Mesodermal cell (in vitro differentiated cells): ENCODE measurements at regions not wholly inside any gene's neighbourhood (a gene's known extent, or its start where the extent isn't known, plus 50 kb on each side); places are given as distances from the start of the nearest gene placed in this dataset.

ENCODE experiments used
- H3K27ac ChIP-seq: 2 replicates; pipeline ENCODE4 v1.7.0; 2013; ENCODE audit warnings: mild to moderate bottlenecking, low read depth, low read length, moderate library complexity; ENCODE audit not compliant: severe bottlenecking
- H3K36me3 ChIP-seq: 2 replicates; pipeline ENCODE4 v1.7.1; 2013; ENCODE audit warnings: mild to moderate bottlenecking, low read length, moderate library complexity; ENCODE audit not compliant: control insufficient read depth, insufficient read depth
- H3K4me1 ChIP-seq: one replicate; pipeline ENCODE4 v1.7.1; 2013; ENCODE audit warnings: mild to moderate bottlenecking, low read length; ENCODE audit not compliant: insufficient read depth, control insufficient read depth, poor library complexity, severe bottlenecking
- H3K4me3 ChIP-seq: 2 replicates; pipeline ENCODE4 v1.7.0; 2013; ENCODE audit warnings: low read length, control low read depth, mild to moderate bottlenecking; ENCODE audit not compliant: insufficient read depth, poor library complexity, severe bottlenecking; ENCODE audit errors: extremely low read depth
- H3K9me3 ChIP-seq: 2 replicates; pipeline ENCODE4 v1.7.1; 2013; ENCODE audit warnings: mild to moderate bottlenecking, low read length, moderate library complexity; ENCODE audit not compliant: control insufficient read depth
- WGBS, 2 experiments: methylation state at CpG; one replicate each; pipeline ENCODE4 v1.1.5; 2013; ENCODE audit warnings: missing lambda C conversion rate in 2 of 2; ENCODE audit not compliant: insufficient coverage in 2 of 2; 5-methylcytosine and 5-hydroxymethylcytosine counted together

DNA sequence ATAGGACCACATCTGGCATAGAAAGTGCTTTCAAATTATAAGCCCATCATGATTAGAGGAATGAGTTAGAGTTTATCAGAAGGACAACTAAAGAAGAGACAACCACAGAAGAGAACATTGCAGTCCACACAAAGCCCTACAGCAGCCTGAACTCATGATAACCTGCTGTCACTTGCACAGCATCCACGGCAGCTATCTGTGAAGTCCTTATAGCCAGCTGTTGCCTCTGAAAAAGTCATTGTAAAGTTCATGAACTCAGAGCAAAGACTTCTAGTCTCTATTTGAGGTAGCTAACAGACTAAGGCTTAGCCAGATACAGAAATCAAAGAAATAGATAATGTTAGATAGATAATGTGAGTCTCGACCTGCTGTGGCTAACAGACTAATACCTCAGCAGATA is 450.0 kb downstream of the KLF5 start:
- Histone ChIP-seq H3K9me3 (no peaks in the 10 kb centered on the region), H3K4me1 (no peaks in the 10 kb centered on the region), H3K4me3 (no peak overlapping the region), H3K27ac (no peak overlapping the region), H3K36me3 (no peaks in the 10 kb centered on the region)
- WGBS, 2 experiments, result 73 to 82% methylated on average over 1 to 2 of the region's 2 CpGs

DNA sequence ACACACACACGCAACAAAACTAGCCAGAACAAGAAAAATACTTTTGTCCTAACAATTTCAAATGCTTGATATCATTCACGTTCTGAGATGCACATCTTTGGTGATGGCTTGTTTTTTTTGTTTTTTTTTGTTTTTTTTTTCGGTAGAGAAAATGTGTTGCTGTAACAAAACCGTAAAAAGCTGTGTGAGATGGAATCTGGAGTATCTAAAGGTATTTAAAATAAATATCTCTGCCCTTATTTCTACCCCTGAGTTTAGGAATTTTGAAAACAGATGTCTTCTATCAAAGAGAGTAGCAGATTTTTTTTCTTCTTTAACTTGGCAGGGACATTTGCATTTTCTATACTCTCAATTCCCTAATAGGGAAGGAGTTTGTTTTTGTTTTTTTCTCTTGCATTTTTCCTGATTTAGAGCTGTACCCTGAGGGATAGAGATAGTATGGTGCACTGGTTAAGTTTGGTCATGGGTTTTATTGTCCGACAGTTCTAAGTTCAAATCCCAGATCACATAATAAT is 446.6 kb downstream of the KLF5 start:
- Histone ChIP-seq H3K4me3 (no peak overlapping the region), H3K36me3 (no peaks in the 10 kb centered on the region), H3K9me3 (no peaks in the 10 kb centered on the region), H3K4me1 (no peaks in the 10 kb centered on the region), H3K27ac (no peak overlapping the region)
- WGBS, 2 experiments, result no CpG with 5 or more reads among the region's 5 CpGs

DNA sequence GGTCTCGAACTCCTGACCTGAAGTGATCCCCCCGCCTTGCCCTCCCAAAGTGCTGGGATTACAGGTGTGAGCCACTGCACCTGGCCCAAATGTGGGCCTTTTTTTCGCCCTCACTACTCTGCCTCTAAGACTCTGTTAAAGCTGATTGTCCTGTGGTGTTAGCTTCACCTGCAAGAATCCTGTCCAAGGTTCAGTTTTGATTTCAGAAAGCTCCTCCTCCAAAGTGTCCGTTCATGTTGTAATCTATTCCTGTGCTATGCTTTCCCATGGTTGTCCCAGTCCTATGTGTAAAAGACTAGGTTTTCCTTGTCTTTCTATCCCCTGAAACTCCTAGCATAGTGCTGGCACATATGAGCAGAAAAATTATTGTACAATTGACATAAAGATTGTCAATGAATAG is 440.9 kb downstream of the KLF5 start:
- no peak overlapping the region for H3K4me3 ChIP-seq
- H3K4me1 ChIP-seq, result no peaks in the 10 kb centered on the region
- no peaks in the 10 kb centered on the region for H3K9me3 ChIP-seq
- no peak overlapping the region for H3K27ac ChIP-seq
- no peaks in the 10 kb centered on the region for H3K36me3 ChIP-seq
- WGBS, 2 experiments, result 88 to 93% methylated on average over 2 to 3 of the region's 4 CpGs

DNA sequence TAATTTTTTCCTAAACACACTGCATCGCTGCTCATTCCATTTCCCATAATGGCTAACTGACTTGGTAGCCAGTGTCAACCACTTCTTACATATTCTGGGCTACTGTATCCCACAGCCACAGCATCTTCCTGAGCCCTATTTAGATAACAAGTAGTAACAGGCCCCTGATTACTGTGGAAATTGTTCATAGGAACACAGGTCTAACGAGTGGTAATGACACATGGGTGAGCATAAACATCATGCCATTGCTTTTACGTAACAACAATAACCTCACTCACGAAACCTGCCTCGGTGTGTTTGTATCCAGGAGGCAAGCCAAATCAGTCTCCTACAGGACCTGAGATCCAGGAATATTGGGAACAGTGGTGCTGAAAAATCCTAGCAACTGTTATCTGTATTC is 438.6 kb downstream of the KLF5 start:
- Histone ChIP-seq H3K4me1 (no peaks in the 10 kb centered on the region), H3K4me3 (no peak overlapping the region), H3K27ac (no peak overlapping the region), H3K9me3 (no peaks in the 10 kb centered on the region), H3K36me3 (no peaks in the 10 kb centered on the region)
- WGBS, 2 experiments, result 87 to 93% methylated on average over 3 of the region's 5 CpGs

DNA sequence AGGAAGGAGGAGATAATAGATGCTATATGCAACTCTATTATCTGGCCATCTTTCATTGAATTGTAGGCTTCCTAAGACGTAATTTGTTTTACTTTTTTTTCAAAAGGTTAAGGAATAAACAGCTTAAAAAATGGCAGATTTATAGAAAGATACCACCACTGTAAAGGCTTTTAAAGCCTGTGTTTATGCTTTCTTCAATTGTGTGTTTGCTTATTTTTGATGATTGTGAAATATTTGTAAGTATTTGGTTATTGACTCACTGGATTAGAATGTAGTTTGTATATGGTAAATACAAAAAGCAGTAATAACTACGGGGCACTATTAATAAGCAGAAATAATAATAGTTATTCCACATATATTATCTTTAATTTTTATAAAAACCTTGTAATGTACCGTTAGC is 437.9 kb downstream of the KLF5 start:
- H3K27ac ChIP-seq, result no peak overlapping the region
- WGBS, 2 experiments, result no CpG with 5 or more reads among the region's 3 CpGs

DNA sequence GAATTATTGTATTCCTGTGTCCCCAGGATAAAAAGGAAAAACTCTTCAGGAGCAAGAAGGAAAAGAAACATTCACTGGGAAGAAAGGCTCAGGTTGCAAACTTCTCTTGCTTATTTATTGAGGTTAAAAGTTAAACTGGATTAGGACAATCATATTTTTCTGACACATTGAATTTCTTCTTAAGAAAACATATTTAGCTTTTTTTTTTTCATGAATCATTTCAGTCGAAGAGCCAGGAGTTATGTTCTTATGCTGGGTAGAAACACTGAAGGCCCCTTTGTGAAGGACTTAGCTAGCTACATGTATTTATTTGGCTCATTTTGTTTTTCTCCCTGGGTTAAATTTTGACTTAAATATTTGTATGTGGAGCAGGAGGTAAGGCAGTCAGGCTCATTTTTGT is 434.0 kb downstream of the KLF5 start:
- no peaks in the 10 kb centered on the region for H3K36me3 ChIP-seq
- no peak overlapping the region for H3K4me3 ChIP-seq
- H3K4me1 ChIP-seq, result no peaks in the 10 kb centered on the region
- H3K9me3 ChIP-seq, result no peaks in the 10 kb centered on the region
- WGBS, 2 experiments, result no CpG with 5 or more reads among the region's 1 CpG
- no peak overlapping the region for H3K27ac ChIP-seq

More for the DNA sequence above, 437.9 kb downstream of the KLF5 start:
- no peaks in the 10 kb centered on the region for H3K36me3 ChIP-seq
- no peaks in the 10 kb centered on the region for H3K9me3 ChIP-seq
- H3K4me3 ChIP-seq, result no peak overlapping the region
- no peaks in the 10 kb centered on the region for H3K4me1 ChIP-seq

DNA sequence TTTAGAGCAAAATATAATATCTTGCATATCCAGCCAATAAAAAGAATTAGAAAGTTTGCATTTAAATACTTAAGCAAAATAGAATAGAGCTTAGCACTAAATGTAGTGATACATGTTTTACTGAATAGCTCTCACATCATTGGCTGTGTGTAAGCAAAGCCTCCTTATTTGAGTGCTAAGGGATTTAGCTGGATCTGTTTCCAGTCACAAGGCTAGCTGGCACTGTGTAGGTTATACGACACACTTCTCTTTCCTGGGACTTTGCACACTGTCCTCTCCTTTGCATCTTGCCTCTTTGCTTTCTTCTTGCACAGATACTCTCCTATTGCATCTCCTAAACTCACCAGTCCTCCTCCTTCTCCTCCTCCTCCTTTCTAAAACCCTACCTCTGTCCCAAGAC is 423.8 kb downstream of the KLF5 start:
- H3K36me3 ChIP-seq, result no peaks in the 10 kb centered on the region
- H3K27ac ChIP-seq, result no peak overlapping the region
- 36% methylated on average over 1 of the region's 1 CpG for WGBS, 2 experiments
- no peaks in the 10 kb centered on the region for H3K9me3 ChIP-seq
- no peaks in the 10 kb centered on the region for H3K4me1 ChIP-seq
- no peak overlapping the region for H3K4me3 ChIP-seq

DNA sequence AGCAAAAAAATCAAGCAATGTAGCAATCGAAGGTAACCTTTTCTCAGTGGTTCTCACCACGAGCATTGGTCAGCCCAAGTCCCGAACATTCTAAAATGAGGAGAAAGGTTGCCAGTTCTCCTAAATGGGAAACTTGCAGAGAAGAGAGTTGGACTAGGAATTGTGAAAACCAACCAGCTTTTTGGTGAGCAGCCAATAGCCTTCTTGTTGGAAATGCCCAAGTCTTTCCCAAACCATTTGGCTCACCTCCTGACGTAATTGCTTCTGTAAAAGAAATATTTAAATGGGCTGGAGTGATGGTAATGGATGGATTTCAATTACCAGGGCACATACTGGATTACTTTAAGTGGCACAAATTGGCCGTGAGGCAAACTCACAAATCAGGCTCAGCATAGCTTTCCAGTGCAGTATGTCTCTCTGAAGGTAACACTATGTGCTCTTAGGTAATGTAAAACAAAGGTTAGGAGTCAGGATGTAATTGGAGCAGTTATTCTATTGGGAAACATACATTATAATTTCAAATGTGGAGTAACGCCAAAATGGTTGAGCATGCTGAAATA is 423.2 kb downstream of the KLF5 start:
- no peaks in the 10 kb centered on the region for H3K9me3 ChIP-seq
- no peaks in the 10 kb centered on the region for H3K4me1 ChIP-seq
- no peak overlapping the region for H3K27ac ChIP-seq
- 92 to 95% methylated on average over 4 of the region's 6 CpGs for WGBS, 2 experiments
- no peaks in the 10 kb centered on the region for H3K36me3 ChIP-seq
- H3K4me3 ChIP-seq, result no peak overlapping the region

DNA sequence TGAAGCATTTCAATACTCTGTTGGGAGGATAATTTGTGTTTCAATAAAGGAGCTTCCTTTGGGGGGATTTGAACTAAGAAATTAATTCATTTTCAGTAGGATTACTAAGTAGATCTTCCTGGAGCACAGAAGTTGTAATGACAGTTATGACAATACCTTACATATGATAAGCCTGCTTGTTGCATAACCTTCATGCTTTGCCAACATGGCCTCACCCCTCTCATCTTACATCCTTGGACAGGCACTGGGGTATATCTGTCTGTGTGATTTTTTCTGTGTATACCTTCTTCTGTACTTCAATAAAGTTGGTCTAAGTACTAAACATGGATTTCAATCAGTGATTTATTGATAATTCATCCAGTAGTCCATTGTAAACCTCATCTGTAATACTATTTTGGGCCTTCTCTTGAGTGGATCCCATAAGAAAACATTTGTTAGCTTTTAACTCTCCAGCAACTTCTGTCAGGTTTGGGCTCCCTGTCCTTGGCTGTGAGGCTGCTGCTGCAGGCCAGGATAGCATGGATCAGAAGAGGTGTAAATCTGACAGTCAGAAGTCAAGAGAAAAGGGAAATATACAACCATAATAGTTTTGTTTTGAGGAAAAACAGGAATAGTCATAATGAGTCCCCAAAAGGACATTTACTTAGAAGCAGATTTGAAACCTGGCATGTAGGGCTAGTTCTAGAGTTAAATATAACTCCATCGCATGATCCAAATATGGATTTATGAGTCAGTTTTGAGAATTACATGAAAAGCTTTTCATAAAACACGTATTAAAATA is 422.2 kb downstream of the KLF5 start:
- Histone ChIP-seq H3K4me3 (no peak overlapping the region), H3K9me3 (no peaks in the 10 kb centered on the region), H3K36me3 (no peaks in the 10 kb centered on the region), H3K4me1 (no peaks in the 10 kb centered on the region), H3K27ac (no peak overlapping the region)
- no CpG with 5 or more reads among the region's 2 CpGs for WGBS, 2 experiments

DNA sequence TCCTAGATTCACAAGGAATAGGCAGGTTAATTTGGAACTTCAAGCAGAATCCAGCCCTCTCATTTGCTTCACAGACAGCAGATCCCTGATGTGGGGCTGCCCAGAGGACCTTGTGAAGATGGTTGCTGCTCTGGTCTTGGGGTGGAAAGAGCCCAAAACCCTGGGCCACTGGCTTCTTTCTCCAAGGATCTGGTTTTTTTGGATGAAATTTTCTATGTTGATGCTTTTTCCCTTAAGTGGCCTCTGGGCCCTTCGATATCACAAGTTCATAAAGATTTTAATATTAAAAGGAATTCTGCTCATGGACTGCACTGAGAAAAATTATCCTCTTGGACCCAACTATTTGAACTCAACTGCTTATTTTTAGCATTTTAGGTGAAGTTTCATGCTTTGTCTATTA is 421.1 kb downstream of the KLF5 start:
- no CpG with 5 or more reads among the region's 1 CpG for WGBS, 2 experiments
- no peaks in the 10 kb centered on the region for H3K9me3 ChIP-seq

DNA sequence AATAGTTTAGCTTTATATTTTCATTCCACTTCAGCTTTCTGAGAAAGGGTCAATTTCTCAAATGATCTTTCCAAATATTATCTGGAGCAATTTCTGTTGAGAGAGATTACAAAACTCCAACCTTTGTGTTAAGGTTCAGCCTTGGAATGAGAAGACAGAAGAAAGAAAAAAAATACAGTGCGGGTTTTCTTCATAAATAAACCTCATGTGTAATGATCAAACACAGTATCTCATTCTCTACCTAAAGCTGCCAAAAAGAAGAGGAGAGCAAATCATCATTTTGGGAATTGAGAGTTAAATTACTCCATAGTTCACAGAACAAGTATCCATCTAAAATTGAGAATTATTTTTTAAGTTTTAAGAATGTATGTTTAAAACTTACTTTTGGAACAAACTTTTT is 420.5 kb downstream of the KLF5 start:
- Histone ChIP-seq H3K9me3 (no peaks in the 10 kb centered on the region), H3K36me3 (no peaks in the 10 kb centered on the region), H3K4me1 (no peaks in the 10 kb centered on the region), H3K27ac (no peak overlapping the region), H3K4me3 (no peak overlapping the region)
- no CpG with 5 or more reads among the region's 1 CpG for WGBS, 2 experiments

More for the DNA sequence above, 421.1 kb downstream of the KLF5 start:
- H3K27ac ChIP-seq, result no peak overlapping the region
- no peaks in the 10 kb centered on the region for H3K36me3 ChIP-seq
- no peak overlapping the region for H3K4me3 ChIP-seq
- H3K4me1 ChIP-seq, result no peaks in the 10 kb centered on the region
